H9 (cell line): ENCODE measurements at regions not wholly inside any gene's neighbourhood (a gene's known extent, or its start where the extent isn't known, plus 50 kb on each side); places are given as distances from the start of the nearest gene placed in this dataset.
"Not testable (repeated sequence)": the region's sequence is repeated elsewhere in the genome, so short reads cannot be mapped to it uniquely, and the experiment has no call there.

Source experiments
- DNase-seq: peaks from one replicate; pipeline ENCODE4 v3.0.0-alpha.2; 2017
- H2AFZ ChIP-seq: one replicate; pipeline ENCODE4 v1.6.1; 2013; ENCODE audit warnings: mild to moderate bottlenecking, low read length, control low read depth, moderate library complexity
- H2AK5ac ChIP-seq: 2 replicates; pipeline ENCODE4 v1.6.1; 2013; ENCODE audit warnings: low read length, control low read depth, mixed read lengths; ENCODE audit not compliant: insufficient read length
- H2BK120ac ChIP-seq: one replicate; pipeline ENCODE4 v1.6.1; 2013; ENCODE audit warnings: low read depth, mild to moderate bottlenecking, low read length, control low read depth, inconsistent platforms; ENCODE audit not compliant: poor library complexity, severe bottlenecking
- H2BK12ac ChIP-seq: 2 replicates; pipeline ENCODE4 v1.6.1; 2013; ENCODE audit warnings: low read length, control low read depth, mixed read lengths, low read depth; ENCODE audit not compliant: insufficient read length
- H2BK15ac ChIP-seq: 2 replicates; pipeline ENCODE4 v1.6.1; 2013; ENCODE audit warnings: low read depth, low read length, control low read depth
- H2BK20ac ChIP-seq: one replicate; pipeline ENCODE4 v1.6.1; 2013; ENCODE audit warnings: low read depth, mild to moderate bottlenecking, low read length, control low read depth, inconsistent platforms; ENCODE audit not compliant: poor library complexity, severe bottlenecking
- H2BK5ac ChIP-seq: 2 replicates; pipeline ENCODE4 v1.6.1; 2013; ENCODE audit warnings: low read length, control low read depth, mixed read lengths; ENCODE audit not compliant: insufficient read length
- H3K14ac ChIP-seq: 2 replicates; pipeline ENCODE4 v1.6.1; 2013; ENCODE audit warnings: low read length, control low read depth; ENCODE audit not compliant: insufficient read depth
- H3K18ac ChIP-seq: 2 replicates; pipeline ENCODE4 v1.6.1; 2013; ENCODE audit warnings: low read depth, mild to moderate bottlenecking, mixed read lengths, low read length, control low read depth; ENCODE audit not compliant: insufficient read length
- H3K23ac ChIP-seq: 2 replicates; pipeline ENCODE4 v1.6.1; 2013; ENCODE audit warnings: low read length, control low read depth, mixed read lengths, low read depth; ENCODE audit not compliant: insufficient read length
- H3K23me2 ChIP-seq: 2 replicates; pipeline ENCODE4 v1.6.1; 2013; ENCODE audit warnings: low read depth, mild to moderate bottlenecking, mixed read lengths, low read length, control low read depth; ENCODE audit not compliant: insufficient read length, poor library complexity, severe bottlenecking
- H3K27ac ChIP-seq: 2 replicates; pipeline ENCODE4 v1.5.1; 2013; ENCODE audit warnings: low read length, control low read depth, mixed read lengths, low read depth; ENCODE audit not compliant: insufficient read length
- H3K27me3 ChIP-seq: 2 replicates; pipeline ENCODE4 v1.6.1; 2013; ENCODE audit warnings: low read length, control low read depth, inconsistent platforms; ENCODE audit not compliant: insufficient read depth
- H3K4ac ChIP-seq: 2 replicates; pipeline ENCODE4 v1.6.1; 2013; ENCODE audit warnings: low read depth, mild to moderate bottlenecking, control low read depth, inconsistent platforms, low read length, moderate library complexity
- H3K4me1 ChIP-seq: 2 replicates; pipeline ENCODE4 v1.6.1; 2013; ENCODE audit warnings: low read length, control low read depth, inconsistent platforms; ENCODE audit not compliant: insufficient read depth
- H3K4me2 ChIP-seq: 2 replicates; pipeline ENCODE4 v1.6.1; 2013; ENCODE audit warnings: low read length, control low read depth, mixed read lengths; ENCODE audit not compliant: insufficient read length, insufficient read depth
- H3K56ac ChIP-seq: 2 replicates; pipeline ENCODE4 v1.6.1; 2013; ENCODE audit warnings: low read depth, mild to moderate bottlenecking, mixed read lengths, low read length, control low read depth; ENCODE audit not compliant: insufficient read length
- H3K79me1 ChIP-seq: 2 replicates; pipeline ENCODE4 v1.6.1; 2013; ENCODE audit warnings: low read depth, mild to moderate bottlenecking, moderate library complexity, low read length, control low read depth, inconsistent platforms; ENCODE audit not compliant: insufficient read depth, poor library complexity, severe bottlenecking
- H3K79me2 ChIP-seq: 2 replicates; pipeline ENCODE4 v1.6.1; 2013; ENCODE audit warnings: low read length, control low read depth, inconsistent platforms; ENCODE audit not compliant: insufficient read depth
- H3K9ac ChIP-seq: 2 replicates; pipeline ENCODE4 v1.6.1; 2013; ENCODE audit warnings: low read length, control low read depth, mixed read lengths; ENCODE audit not compliant: insufficient read length; ENCODE audit errors: extremely low read depth
- H3K9me3 ChIP-seq: one replicate; pipeline ENCODE4 v1.6.1; 2013; ENCODE audit warnings: low read depth, low read length, inconsistent platforms; ENCODE audit not compliant: control insufficient read depth
- H3T11ph ChIP-seq: one replicate; pipeline ENCODE4 v1.6.1; 2013; ENCODE audit warnings: mild to moderate bottlenecking, low read length, control low read depth, inconsistent platforms
- H4K20me1 ChIP-seq: one replicate; pipeline ENCODE4 v1.6.1; 2013; ENCODE audit not compliant: control insufficient read depth, insufficient read length, insufficient read depth
- H4K5ac ChIP-seq: 2 replicates; pipeline ENCODE4 v1.6.1; 2013; ENCODE audit warnings: low read depth, mild to moderate bottlenecking, mixed read lengths, low read length, control low read depth; ENCODE audit not compliant: insufficient read length
- H4K8ac ChIP-seq: replicated peaks from 2 replicates; pipeline ENCODE4 v1.6.1; 2013; ENCODE audit warnings: low read length, control low read depth, mixed read lengths, low read depth; ENCODE audit not compliant: insufficient read length
- H4K91ac ChIP-seq: 2 replicates; pipeline ENCODE4 v1.6.1; 2013; ENCODE audit warnings: low read depth, mild to moderate bottlenecking, moderate library complexity, mixed read lengths, low read length, control low read depth; ENCODE audit not compliant: insufficient read length
- H3K27ac Mint-ChIP-seq, 3 experiments: 2 replicates in 2 of 3; 3 replicates in 1 of 3; pipeline ENCODE4 v1.8.0; 2020 to 2021; ENCODE audit warnings: mixed read lengths in 3 of 3, mild to moderate bottlenecking in 1 of 3, moderate library complexity in 1 of 3
- H3K27me3 Mint-ChIP-seq: 2 replicates; pipeline ENCODE4 v1.8.0; 2021; ENCODE audit warnings: low read depth, mild to moderate bottlenecking, moderate library complexity, mixed read lengths
- H3K36me3 Mint-ChIP-seq, 3 experiments: 2 replicates in 2 of 3; 3 replicates in 1 of 3; pipeline ENCODE4 v1.8.0; 2020 to 2021; ENCODE audit warnings: low read depth in 3 of 3, mixed read lengths in 3 of 3; ENCODE audit not compliant: insufficient read depth in 1 of 3
- H3K4me1 Mint-ChIP-seq, 2 experiments: 2 replicates each; pipeline ENCODE4 v1.8.0; 2020; ENCODE audit warnings: mixed read lengths in 2 of 2
- H3K4me3 Mint-ChIP-seq, 2 experiments: 2 replicates in 1 of 2; 3 replicates in 1 of 2; pipeline ENCODE4 v1.8.0; 2020 to 2021; ENCODE audit warnings: mild to moderate bottlenecking in 2 of 2, mixed read lengths in 2 of 2, moderate library complexity in 1 of 2
- H3K9me3 Mint-ChIP-seq, 2 experiments: 2 replicates in 1 of 2; 3 replicates in 1 of 2; pipeline ENCODE4 v1.8.0; 2020; ENCODE audit warnings: mild to moderate bottlenecking in 2 of 2, mixed read lengths in 2 of 2, moderate library complexity in 1 of 2
- WGBS: extraction: QIAGEN DNeasy Blood & Tissue Kit; methylation state at CpG from one replicate; pipeline ENCODE4 v1.1.7; 2013; ENCODE audit warnings: missing lambda C conversion rate, low lambda C conversion rate, mixed read lengths; ENCODE audit not compliant: insufficient read length; ENCODE audit errors: extremely low coverage; 5-methylcytosine and 5-hydroxymethylcytosine counted together

DNA sequence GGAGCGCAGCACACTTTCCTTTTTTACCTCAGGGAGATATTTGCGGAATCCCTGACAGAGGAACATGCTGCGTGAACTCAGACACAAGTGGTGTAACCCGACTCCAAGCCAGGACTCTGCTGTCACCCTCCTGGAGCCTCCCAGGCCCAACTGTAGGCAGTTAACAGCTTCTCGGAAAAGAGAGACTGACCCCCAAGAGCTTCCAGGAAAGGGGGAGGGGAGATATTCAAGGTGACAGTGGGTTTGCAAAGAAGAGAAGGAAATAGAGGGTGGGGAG, 103.1 kb upstream of the NBPF26 start:
- not testable (repeated sequence) for H3K36me3 Mint-ChIP-seq, H3K4me1 Mint-ChIP-seq, H2AK5ac ChIP-seq, H3K14ac ChIP-seq, H3K27me3 ChIP-seq, H3K9ac ChIP-seq, H3K27ac ChIP-seq, H2BK15ac ChIP-seq, H4K5ac ChIP-seq, H3K23me2 ChIP-seq, H2AFZ ChIP-seq, H3K56ac ChIP-seq, H2BK20ac ChIP-seq, H3K79me2 ChIP-seq, H3K4ac ChIP-seq, H3K4me1 ChIP-seq, H3K27ac Mint-ChIP-seq, H3K18ac ChIP-seq, H2BK120ac ChIP-seq, H3K9me3 Mint-ChIP-seq, H3K4me3 Mint-ChIP-seq, H3K9me3 ChIP-seq, H4K20me1 ChIP-seq, H2BK12ac ChIP-seq, H4K8ac ChIP-seq, H3K27me3 Mint-ChIP-seq, H3K23ac ChIP-seq, DNase-seq, H4K91ac ChIP-seq, H3T11ph ChIP-seq, H3K4me2 ChIP-seq, H3K79me1 ChIP-seq, H2BK5ac ChIP-seq
- WGBS: no CpG with 5 or more reads among the region's 5 CpGs

DNA sequence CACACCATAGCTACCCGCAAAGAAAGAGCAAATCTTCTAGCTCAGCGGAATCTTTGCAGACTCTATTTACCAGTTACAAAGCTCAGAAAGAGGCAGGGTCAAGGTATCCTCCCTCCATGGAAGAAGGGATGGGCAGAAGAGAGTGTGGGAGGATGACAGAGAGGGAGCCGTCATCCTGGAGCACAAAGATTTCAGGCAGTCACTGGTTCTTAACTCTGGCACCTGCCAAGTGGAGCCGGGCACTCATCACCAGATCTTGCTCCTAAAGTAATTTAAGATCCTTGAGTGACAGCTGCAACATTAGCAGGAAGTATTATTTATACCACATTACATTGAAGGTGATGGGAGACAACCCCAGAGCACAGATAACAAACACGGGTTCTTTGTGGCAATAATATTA, 102.5 kb upstream of the NBPF26 start:
- H3K14ac ChIP-seq, H3K27ac Mint-ChIP-seq, H3K56ac ChIP-seq, H3K9me3 Mint-ChIP-seq, H3K9ac ChIP-seq, H3K27me3 ChIP-seq, H3K9me3 ChIP-seq, H3K4me1 Mint-ChIP-seq, H4K91ac ChIP-seq, H4K20me1 ChIP-seq, H2AFZ ChIP-seq, H2BK12ac ChIP-seq, H3K27me3 Mint-ChIP-seq, DNase-seq, H3T11ph ChIP-seq, H2BK15ac ChIP-seq, H3K4me2 ChIP-seq, H3K36me3 Mint-ChIP-seq, H3K23me2 ChIP-seq, H4K8ac ChIP-seq, H2BK120ac ChIP-seq, H3K23ac ChIP-seq, H2BK5ac ChIP-seq, H3K4me3 Mint-ChIP-seq, H3K79me2 ChIP-seq, H3K18ac ChIP-seq, H2BK20ac ChIP-seq, H2AK5ac ChIP-seq, H3K4me1 ChIP-seq, H3K27ac ChIP-seq, H3K4ac ChIP-seq, H4K5ac ChIP-seq, H3K79me1 ChIP-seq: not testable (repeated sequence)
- no CpG with 5 or more reads among the region's 5 CpGs for WGBS

DNA sequence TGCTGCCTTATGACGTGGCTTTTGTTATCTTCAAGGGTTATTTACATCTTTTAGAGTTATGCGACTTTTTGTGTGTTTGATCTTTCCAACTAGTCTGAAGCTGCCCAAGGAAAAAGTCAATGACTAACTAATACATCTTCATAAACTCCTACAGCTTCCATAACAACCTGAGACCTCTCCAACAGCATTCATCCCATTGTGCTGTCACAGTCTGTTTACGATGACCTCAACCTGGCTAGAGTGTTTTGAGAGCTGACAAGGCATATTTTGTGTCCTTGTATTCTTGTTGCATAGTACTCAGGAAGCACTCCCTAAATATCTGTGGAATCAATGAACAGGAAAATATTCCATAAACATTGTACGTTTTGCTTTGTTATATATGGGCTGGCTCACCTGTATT, 100.2 kb upstream of the NBPF26 start:
- not testable (repeated sequence) for H3K27ac Mint-ChIP-seq, H3K14ac ChIP-seq, H2BK20ac ChIP-seq, H2BK5ac ChIP-seq, H4K91ac ChIP-seq, H2AFZ ChIP-seq, H2AK5ac ChIP-seq, H4K20me1 ChIP-seq, H2BK120ac ChIP-seq, H3K79me2 ChIP-seq, H3K56ac ChIP-seq, H3K27ac ChIP-seq, H3K36me3 Mint-ChIP-seq, H4K5ac ChIP-seq, H3K27me3 Mint-ChIP-seq, H3K9me3 ChIP-seq, H3K4me2 ChIP-seq, H4K8ac ChIP-seq, H2BK12ac ChIP-seq, H3K4me3 Mint-ChIP-seq, H3K79me1 ChIP-seq, DNase-seq, H3K27me3 ChIP-seq, H3K4me1 Mint-ChIP-seq, H3T11ph ChIP-seq, H3K23ac ChIP-seq, H3K9ac ChIP-seq, H3K4ac ChIP-seq, H3K4me1 ChIP-seq, H3K9me3 Mint-ChIP-seq, H2BK15ac ChIP-seq, H3K23me2 ChIP-seq, H3K18ac ChIP-seq
- no CpG with 5 or more reads among the region's 4 CpGs for WGBS
